ENCODE measurements at regions not wholly inside any gene's neighbourhood (a gene's known extent, or its start where the extent isn't known, plus 50 kb on each side); places are given as distances from the start of the nearest gene placed in this dataset.

DNA sequence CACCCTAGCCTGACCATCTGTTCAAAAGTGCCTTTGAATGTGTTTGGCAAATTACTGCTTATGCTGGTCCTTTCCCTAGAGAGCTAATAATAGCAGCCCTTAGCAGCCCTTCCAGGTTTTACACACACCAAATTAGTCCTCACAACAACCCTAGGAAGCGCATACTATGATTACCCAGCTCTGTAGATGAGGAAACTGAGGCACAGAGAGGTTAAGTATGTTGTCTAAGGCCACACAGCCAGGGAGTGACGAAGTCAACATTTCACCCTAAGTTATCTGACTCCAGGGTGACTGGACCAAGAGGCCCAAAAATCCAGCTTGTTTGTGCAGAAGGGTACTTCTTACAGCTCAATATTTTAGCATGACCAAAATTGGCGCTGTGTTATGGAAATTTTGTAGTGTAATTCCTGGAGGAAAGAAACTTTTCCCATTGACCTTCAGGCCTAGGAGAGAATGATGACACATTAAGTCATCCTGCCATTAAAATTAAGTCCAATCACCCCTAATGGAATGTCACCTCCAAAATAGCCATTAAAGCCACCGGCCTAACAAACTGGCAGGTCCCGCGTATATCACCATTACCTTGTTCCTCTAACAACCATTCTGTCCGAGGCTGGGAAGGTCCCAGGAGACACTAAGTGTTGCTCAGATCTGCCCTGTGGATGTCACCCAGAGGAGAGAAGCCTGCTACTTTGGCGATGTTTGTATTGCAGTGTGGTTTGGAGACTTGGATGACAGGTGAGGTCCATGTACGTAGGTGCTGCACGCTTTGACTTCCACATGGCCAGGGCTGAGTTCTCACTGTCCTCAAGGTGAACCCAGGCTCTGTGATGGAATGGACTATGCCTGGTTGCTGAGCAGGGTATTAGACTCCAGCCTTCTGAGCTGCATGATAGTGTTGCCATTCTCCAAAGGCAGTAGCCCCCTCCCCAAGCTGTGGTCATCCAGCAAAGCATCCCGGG is 258.3 kb downstream of the TOMM20 start (continued):
- TF ChIP-seq ZNF143 (CRISPR knock-in tag; IDR thresholded peaks at IDR 0.05) (no peak), ZNF589 (CRISPR knock-in tag; IDR thresholded peaks at IDR 0.05; ENCODE audit: low read depth) (no peak), ETV6 (IDR thresholded peaks at IDR 0.05; ENCODE audit: borderline replicate concordance in 1 of 2, low read depth in 2 of 2, low read length in 1 of 2) (no peak), ETV6 (CRISPR knock-in tag; IDR thresholded peaks at IDR 0.05; ENCODE audit: borderline replicate concordance) (no peak), CHD1 (IDR thresholded peaks at IDR 0.05; ENCODE audit: low read length) (no peak), STAT5B (CRISPR knock-in tag; IDR thresholded peaks at IDR 0.05) (no peak), ZBTB17 (CRISPR knock-in tag; IDR thresholded peaks at IDR 0.05) (no peak), GTF2F1 (IDR thresholded peaks at IDR 0.05; ENCODE audit: low read depth, low read length) (no peak), PTBP1 (IDR thresholded peaks at IDR 0.05; ENCODE audit: low read depth, low read length) (0 out of 2 replicates have a peak, but pooled peaks have one; percentile 55), JUND (IDR thresholded peaks at IDR 0.05; ENCODE audit: borderline replicate concordance, low read depth, low read length) (no peak), JUND (tag; IDR thresholded peaks at IDR 0.05; ENCODE audit: borderline replicate concordance, low read depth, low read length) (no peak), TCF7 (IDR thresholded peaks at IDR 0.05; ENCODE audit: borderline replicate concordance) (no peak), ZNF224 (CRISPR knock-in tag; IDR thresholded peaks at IDR 0.05) (no peak), ZNF124 (CRISPR knock-in tag; IDR thresholded peaks at IDR 0.05) (no peak), BRD9 (IDR thresholded peaks at IDR 0.05; ENCODE audit: low read depth, partially characterized antibody) (no peak), NFIX (CRISPR knock-in tag; IDR thresholded peaks at IDR 0.05; ENCODE audit: low read depth) (no peak), ZFP1 (CRISPR knock-in tag; IDR thresholded peaks at IDR 0.05) (no peak), POLR2G (IDR thresholded peaks at IDR 0.05; ENCODE audit: low read depth, low read length) (no peak), RBFOX2 (IDR thresholded peaks at IDR 0.05; ENCODE audit: low read depth, low read length) (no peak)
- TF ChIP-seq, protein P1, sequence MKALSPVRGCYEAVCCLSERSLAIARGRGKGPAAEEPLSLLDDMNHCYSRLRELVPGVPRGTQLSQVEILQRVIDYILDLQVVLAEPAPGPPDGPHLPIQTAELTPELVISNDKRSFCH (CRISPR knock-in tag; IDR thresholded peaks at IDR 0.05): no peak
- TF ChIP-seq, protein P1 (tag; IDR thresholded peaks at IDR 0.05): no peak
- TF ChIP-seq, protein P2, sequence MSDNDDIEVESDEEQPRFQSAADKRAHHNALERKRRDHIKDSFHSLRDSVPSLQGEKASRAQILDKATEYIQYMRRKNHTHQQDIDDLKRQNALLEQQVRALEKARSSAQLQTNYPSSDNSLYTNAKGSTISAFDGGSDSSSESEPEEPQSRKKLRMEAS (CRISPR knock-in tag; IDR thresholded peaks at IDR 0.05): peak; percentile 57
- TF ChIP-seq, protein P3, sequence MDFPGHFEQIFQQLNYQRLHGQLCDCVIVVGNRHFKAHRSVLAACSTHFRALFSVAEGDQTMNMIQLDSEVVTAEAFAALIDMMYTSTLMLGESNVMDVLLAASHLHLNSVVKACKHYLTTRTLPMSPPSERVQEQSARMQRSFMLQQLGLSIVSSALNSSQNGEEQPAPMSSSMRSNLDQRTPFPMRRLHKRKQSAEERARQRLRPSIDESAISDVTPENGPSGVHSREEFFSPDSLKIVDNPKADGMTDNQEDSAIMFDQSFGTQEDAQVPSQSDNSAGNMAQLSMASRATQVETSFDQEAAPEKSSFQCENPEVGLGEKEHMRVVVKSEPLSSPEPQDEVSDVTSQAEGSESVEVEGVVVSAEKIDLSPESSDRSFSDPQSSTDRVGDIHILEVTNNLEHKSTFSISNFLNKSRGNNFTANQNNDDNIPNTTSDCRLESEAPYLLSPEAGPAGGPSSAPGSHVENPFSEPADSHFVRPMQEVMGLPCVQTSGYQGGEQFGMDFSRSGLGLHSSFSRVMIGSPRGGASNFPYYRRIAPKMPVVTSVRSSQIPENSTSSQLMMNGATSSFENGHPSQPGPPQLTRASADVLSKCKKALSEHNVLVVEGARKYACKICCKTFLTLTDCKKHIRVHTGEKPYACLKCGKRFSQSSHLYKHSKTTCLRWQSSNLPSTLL (IDR thresholded peaks at IDR 0.05): no peak
- TF ChIP-seq, protein P4, sequence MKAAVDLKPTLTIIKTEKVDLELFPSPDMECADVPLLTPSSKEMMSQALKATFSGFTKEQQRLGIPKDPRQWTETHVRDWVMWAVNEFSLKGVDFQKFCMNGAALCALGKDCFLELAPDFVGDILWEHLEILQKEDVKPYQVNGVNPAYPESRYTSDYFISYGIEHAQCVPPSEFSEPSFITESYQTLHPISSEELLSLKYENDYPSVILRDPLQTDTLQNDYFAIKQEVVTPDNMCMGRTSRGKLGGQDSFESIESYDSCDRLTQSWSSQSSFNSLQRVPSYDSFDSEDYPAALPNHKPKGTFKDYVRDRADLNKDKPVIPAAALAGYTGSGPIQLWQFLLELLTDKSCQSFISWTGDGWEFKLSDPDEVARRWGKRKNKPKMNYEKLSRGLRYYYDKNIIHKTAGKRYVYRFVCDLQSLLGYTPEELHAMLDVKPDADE (conservative IDR thresholded peaks at IDR 0.05; ENCODE audit: control insufficient read depth, low read depth, low read length): no peak
- TF ChIP-seq, protein P5, sequence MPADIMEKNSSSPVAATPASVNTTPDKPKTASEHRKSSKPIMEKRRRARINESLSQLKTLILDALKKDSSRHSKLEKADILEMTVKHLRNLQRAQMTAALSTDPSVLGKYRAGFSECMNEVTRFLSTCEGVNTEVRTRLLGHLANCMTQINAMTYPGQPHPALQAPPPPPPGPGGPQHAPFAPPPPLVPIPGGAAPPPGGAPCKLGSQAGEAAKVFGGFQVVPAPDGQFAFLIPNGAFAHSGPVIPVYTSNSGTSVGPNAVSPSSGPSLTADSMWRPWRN (IDR thresholded peaks at IDR 0.05; ENCODE audit: low read depth): no peak

Measured in K562 (cell line).